HEK293 (cell line): ENCODE measurements at regions not wholly inside any gene's neighbourhood (a gene's known extent, or its start where the extent isn't known, plus 50 kb on each side); places are given as distances from the start of the nearest gene placed in this dataset.

ENCODE experiments used
- YY1 ChIP-seq: fragments of 450-650 bp; formaldehyde crosslinking; IDR thresholded peaks from 2 replicates; pipeline ENCODE4 v1.5.1; 2018; ENCODE audit warnings: missing biosample characterization, missing genetic modification characterization
- TF ChIP-seq, protein P1 (sequence below): fragments of 450-650 bp; formaldehyde crosslinking; IDR thresholded peaks from 2 replicates; pipeline ENCODE4 v1.5.1; 2016; ENCODE audit warnings: missing biosample characterization, missing genetic modification characterization
- TF ChIP-seq, protein P2 (sequence below): fragments of 450-650 bp; formaldehyde crosslinking; IDR thresholded peaks from 2 replicates; pipeline ENCODE4 v1.5.1; 2016; ENCODE audit warnings: missing biosample characterization, missing genetic modification characterization, low read depth

DNA sequence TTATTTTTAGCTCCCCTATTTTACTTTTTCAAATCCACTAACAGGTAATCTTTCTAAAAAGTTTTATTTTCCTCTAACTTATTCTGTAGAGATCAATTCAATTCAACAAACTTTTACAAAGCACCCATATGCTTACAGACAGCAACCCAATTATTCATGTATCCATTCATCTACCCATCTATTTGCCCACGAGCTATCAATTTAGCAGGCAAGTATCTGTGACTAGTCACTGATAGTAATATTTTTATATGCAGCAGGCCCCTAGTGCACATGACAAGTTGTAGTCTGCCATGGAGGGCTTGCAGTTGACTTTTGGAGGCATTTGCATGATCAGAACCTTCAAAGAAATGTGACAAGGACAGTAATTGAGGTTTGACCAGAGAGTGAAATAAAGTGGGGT is 753.2 kb upstream of the TENM4 start:
- no peak for TF ChIP-seq YY1 (tag by site-specific recombination)
- TF ChIP-seq, protein P1, sequence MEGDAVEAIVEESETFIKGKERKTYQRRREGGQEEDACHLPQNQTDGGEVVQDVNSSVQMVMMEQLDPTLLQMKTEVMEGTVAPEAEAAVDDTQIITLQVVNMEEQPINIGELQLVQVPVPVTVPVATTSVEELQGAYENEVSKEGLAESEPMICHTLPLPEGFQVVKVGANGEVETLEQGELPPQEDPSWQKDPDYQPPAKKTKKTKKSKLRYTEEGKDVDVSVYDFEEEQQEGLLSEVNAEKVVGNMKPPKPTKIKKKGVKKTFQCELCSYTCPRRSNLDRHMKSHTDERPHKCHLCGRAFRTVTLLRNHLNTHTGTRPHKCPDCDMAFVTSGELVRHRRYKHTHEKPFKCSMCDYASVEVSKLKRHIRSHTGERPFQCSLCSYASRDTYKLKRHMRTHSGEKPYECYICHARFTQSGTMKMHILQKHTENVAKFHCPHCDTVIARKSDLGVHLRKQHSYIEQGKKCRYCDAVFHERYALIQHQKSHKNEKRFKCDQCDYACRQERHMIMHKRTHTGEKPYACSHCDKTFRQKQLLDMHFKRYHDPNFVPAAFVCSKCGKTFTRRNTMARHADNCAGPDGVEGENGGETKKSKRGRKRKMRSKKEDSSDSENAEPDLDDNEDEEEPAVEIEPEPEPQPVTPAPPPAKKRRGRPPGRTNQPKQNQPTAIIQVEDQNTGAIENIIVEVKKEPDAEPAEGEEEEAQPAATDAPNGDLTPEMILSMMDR (tag by site-specific recombination), result no peak
- TF ChIP-seq, protein P2, sequence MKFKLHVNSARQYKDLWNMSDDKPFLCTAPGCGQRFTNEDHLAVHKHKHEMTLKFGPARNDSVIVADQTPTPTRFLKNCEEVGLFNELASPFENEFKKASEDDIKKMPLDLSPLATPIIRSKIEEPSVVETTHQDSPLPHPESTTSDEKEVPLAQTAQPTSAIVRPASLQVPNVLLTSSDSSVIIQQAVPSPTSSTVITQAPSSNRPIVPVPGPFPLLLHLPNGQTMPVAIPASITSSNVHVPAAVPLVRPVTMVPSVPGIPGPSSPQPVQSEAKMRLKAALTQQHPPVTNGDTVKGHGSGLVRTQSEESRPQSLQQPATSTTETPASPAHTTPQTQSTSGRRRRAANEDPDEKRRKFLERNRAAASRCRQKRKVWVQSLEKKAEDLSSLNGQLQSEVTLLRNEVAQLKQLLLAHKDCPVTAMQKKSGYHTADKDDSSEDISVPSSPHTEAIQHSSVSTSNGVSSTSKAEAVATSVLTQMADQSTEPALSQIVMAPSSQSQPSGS (tag by site-specific recombination), result no peak
